Loucy (cell line): ENCODE measurements at regions not wholly inside any gene's neighbourhood (a gene's known extent, or its start where the extent isn't known, plus 50 kb on each side); places are given as distances from the start of the nearest gene placed in this dataset.

Experiments used
- H2AFZ ChIP-seq: fragments of 200-600 bp; sonication (generic); 2 replicates; pipeline ENCODE4 v1.6.0; 2016; ENCODE audit warnings: antibody characterized with exemption, mild to moderate bottlenecking, low read length, moderate library complexity
- H3F3A ChIP-seq: fragments of 200-600 bp; 2 replicates; pipeline ENCODE4 v1.6.0; 2016; ENCODE audit warnings: antibody characterized with exemption, low read depth, mild to moderate bottlenecking
- H3K27me3 ChIP-seq: fragments of 200-600 bp; sonication (generic); 2 replicates; pipeline ENCODE4 v1.6.1; 2014; ENCODE audit warnings: low read length, mild to moderate bottlenecking; ENCODE audit not compliant: insufficient read depth, poor library complexity, severe bottlenecking
- H3K36me3 ChIP-seq: fragments of 200-600 bp; sonication (generic); 2 replicates; pipeline ENCODE4 v1.6.1; 2016; ENCODE audit warnings: low read length; ENCODE audit not compliant: insufficient read depth
- H3K4me1 ChIP-seq: fragments of 200-600 bp; sonication (generic); 2 replicates; pipeline ENCODE4 v1.5.1; 2014; ENCODE audit warnings: low read length, mild to moderate bottlenecking; ENCODE audit not compliant: insufficient read depth, poor library complexity, severe bottlenecking
- H3K4me2 ChIP-seq: fragments of 200-600 bp; sonication (generic); 2 replicates; pipeline ENCODE4 v1.6.0; 2014; ENCODE audit warnings: antibody characterized with exemption, low read length, low read depth, mild to moderate bottlenecking; ENCODE audit not compliant: poor library complexity, severe bottlenecking
- H3K4me3 ChIP-seq: fragments of 200-600 bp; sonication (generic); 2 replicates; pipeline ENCODE4 v1.5.1; 2014; ENCODE audit warnings: low read length, mild to moderate bottlenecking, mixed read lengths; ENCODE audit not compliant: poor library complexity, severe bottlenecking
- H3K79me2 ChIP-seq: fragments of 200-600 bp; sonication (generic); 2 replicates; pipeline ENCODE4 v1.6.1; 2014; ENCODE audit warnings: low read length; ENCODE audit not compliant: insufficient read depth
- H3K9ac ChIP-seq: fragments of 200-600 bp; sonication (generic); 2 replicates; pipeline ENCODE4 v1.6.0; 2014; ENCODE audit warnings: mild to moderate bottlenecking, low read depth, low read length, moderate library complexity; ENCODE audit not compliant: poor library complexity, severe bottlenecking
- H3K9me2 ChIP-seq: fragments of 200-600 bp; sonication (generic); replicated peaks from 2 replicates; pipeline ENCODE4 v1.6.1; 2016; ENCODE audit warnings: low read depth, low read length, mixed read lengths
- H3K9me3 ChIP-seq: fragments of 200-600 bp; sonication (generic); 2 replicates; pipeline ENCODE4 v1.6.1; 2014; ENCODE audit warnings: mild to moderate bottlenecking, antibody characterized with exemption, low read length, low read depth; ENCODE audit not compliant: insufficient read depth
- H4K20me1 ChIP-seq: fragments of 200-600 bp; sonication (generic); 2 replicates; pipeline ENCODE4 v1.6.0; 2014; ENCODE audit warnings: antibody characterized with exemption, low read length, mild to moderate bottlenecking; ENCODE audit not compliant: insufficient read depth, poor library complexity, severe bottlenecking
- EZH2phosphoT487 ChIP-seq: fragments of 200-600 bp; IDR thresholded peaks from 2 replicates; pipeline ENCODE4 v1.6.1; 2018; ENCODE audit warnings: antibody characterized with exemption, mild to moderate bottlenecking, moderate library complexity, borderline replicate concordance
- TF ChIP-seq, protein P1 (sequence below): fragments of 200-600 bp; sonication (generic); conservative IDR thresholded peaks from 2 replicates; pipeline ENCODE4 v1.5.1; 2014; ENCODE audit warnings: mild to moderate bottlenecking, antibody characterized with exemption, low read length

DNA sequence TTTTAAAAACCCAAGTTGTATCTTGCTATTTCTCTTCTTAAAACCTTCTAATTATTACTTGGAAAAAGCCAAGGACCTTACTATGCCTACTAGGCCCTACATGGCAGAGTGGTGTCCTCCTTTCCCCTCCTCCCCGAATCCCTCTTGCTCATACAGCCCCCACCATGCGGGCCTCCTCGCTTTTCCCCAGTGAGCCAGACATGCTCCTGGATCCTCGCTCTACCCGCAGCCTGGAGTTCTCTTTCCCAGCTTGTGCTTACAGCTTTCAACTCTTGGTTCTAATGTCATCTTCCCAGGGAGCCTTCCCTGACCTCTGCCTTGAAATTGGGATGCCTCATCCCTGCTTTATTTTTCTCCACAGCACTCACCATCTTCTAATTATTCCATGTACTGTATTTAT, 111.8 kb upstream of the TLE3 start:
- Histone ChIP-seq H3K79me2 (no peaks in the 10 kb centered on the region), H3F3A (no peaks in the 10 kb centered on the region), H3K4me1 (peaks cover 20% of the 10 kb centered on the region), H3K36me3 (no peaks in the 10 kb centered on the region), H3K9me2 (no peaks in the 10 kb centered on the region), H3K4me2 (no peak overlapping the region), H3K9ac (no peak overlapping the region), H3K27me3 (no peaks in the 10 kb centered on the region), H2AFZ (no peak overlapping the region), H3K9me3 (no peaks in the 10 kb centered on the region), H4K20me1 (no peaks in the 10 kb centered on the region), H3K4me3 (no peak overlapping the region)
- TF ChIP-seq, protein P1, sequence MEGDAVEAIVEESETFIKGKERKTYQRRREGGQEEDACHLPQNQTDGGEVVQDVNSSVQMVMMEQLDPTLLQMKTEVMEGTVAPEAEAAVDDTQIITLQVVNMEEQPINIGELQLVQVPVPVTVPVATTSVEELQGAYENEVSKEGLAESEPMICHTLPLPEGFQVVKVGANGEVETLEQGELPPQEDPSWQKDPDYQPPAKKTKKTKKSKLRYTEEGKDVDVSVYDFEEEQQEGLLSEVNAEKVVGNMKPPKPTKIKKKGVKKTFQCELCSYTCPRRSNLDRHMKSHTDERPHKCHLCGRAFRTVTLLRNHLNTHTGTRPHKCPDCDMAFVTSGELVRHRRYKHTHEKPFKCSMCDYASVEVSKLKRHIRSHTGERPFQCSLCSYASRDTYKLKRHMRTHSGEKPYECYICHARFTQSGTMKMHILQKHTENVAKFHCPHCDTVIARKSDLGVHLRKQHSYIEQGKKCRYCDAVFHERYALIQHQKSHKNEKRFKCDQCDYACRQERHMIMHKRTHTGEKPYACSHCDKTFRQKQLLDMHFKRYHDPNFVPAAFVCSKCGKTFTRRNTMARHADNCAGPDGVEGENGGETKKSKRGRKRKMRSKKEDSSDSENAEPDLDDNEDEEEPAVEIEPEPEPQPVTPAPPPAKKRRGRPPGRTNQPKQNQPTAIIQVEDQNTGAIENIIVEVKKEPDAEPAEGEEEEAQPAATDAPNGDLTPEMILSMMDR: no peak
- TF ChIP-seq EZH2phosphoT487: no peak

GRCh38 chr15:70208332-70208731, 110.6 kb upstream of the TLE3 start:
- TF ChIP-seq EZH2phosphoT487: no peak
- TF ChIP-seq, protein P1: no peak
- Histone ChIP-seq H3K9me2 (no peaks in the 10 kb centered on the region), H2AFZ (no peak overlapping the region), H4K20me1 (no peaks in the 10 kb centered on the region), H3K27me3 (no peaks in the 10 kb centered on the region), H3K36me3 (no peaks in the 10 kb centered on the region), H3K4me3 (no peak overlapping the region), H3K9me3 (no peaks in the 10 kb centered on the region), H3F3A (no peaks in the 10 kb centered on the region), H3K4me2 (no peak overlapping the region), H3K79me2 (no peaks in the 10 kb centered on the region), H3K4me1 (peaks cover 32% of the 10 kb centered on the region), H3K9ac (no peak overlapping the region)

GRCh38 chr15:70206668-70207067, 109.0 kb upstream of the TLE3 start:
- no peaks in the 10 kb centered on the region for H3K36me3 ChIP-seq
- H3K79me2 ChIP-seq: no peaks in the 10 kb centered on the region
- H4K20me1 ChIP-seq: no peaks in the 10 kb centered on the region
- H3K4me1 ChIP-seq: peaks cover 42% of the 10 kb centered on the region
- no peaks in the 10 kb centered on the region for H3K27me3 ChIP-seq
- H3K4me2 ChIP-seq: no peak overlapping the region
- H3K4me3 ChIP-seq: no peak overlapping the region
- H2AFZ ChIP-seq: no peak overlapping the region
- H3F3A ChIP-seq: no peaks in the 10 kb centered on the region
- no peaks in the 10 kb centered on the region for H3K9me2 ChIP-seq
- H3K9me3 ChIP-seq: no peaks in the 10 kb centered on the region
- H3K9ac ChIP-seq: no peak overlapping the region
- TF ChIP-seq EZH2phosphoT487: no peak
- TF ChIP-seq, protein P1: no peak
